Activated CD4-positive, alpha-beta T cell treated with anti-CD3 and anti-CD28 coated beads, Interleukin-2, Interleukin-4, amounts not matched to agents 100 ng/mL and 50 ng/mL, durations not matched to agents 16 hours and 8 hours (primary cell): ENCODE measurements at regions not wholly inside any gene's neighbourhood (a gene's known extent, or its start where the extent isn't known, plus 50 kb on each side); places are given as distances from the start of the nearest gene placed in this dataset.

Experiments used
- DNase-seq: peaks from one replicate; pipeline ENCODE4 v3.0.0-alpha.2; 2020; ENCODE audit warnings: low spot score

- no peak for DNase-seq
These were observed 50.6 kb upstream of the ZNF385D start for GRCh38 chr3:21801631-21802030.

- no peak for DNase-seq
These were observed 52.6 kb upstream of the ZNF385D start for GRCh38 chr3:21803604-21804003.

- no peak for DNase-seq
These were observed 53.3 kb upstream of the ZNF385D start for GRCh38 chr3:21804330-21804729.

GRCh38 chr3:21806733-21807132, 55.7 kb upstream of the ZNF385D start:
- no peak for DNase-seq

- no peak for DNase-seq
These were observed 74.7 kb upstream of the ZNF385D start for GRCh38 chr3:21825684-21826083.

GRCh38 chr3:21826416-21826815, 75.4 kb upstream of the ZNF385D start:
- no peak for DNase-seq

GRCh38 chr3:21830541-21830940, 79.5 kb upstream of the ZNF385D start:
- no peak for DNase-seq

- DNase-seq = no peak
These were observed 84.3 kb upstream of the ZNF385D start for GRCh38 chr3:21835264-21835663.

GRCh38 chr3:21836227-21836626, 85.2 kb upstream of the ZNF385D start:
- no peak for DNase-seq

- DNase-seq = no peak
These were observed 88.2 kb upstream of the ZNF385D start for GRCh38 chr3:21839176-21839575.

GRCh38 chr3:21839592-21839991, 88.6 kb upstream of the ZNF385D start:
- DNase-seq = no peak

GRCh38 chr3:21847005-21847404, 96.0 kb upstream of the ZNF385D start:
- no peak for DNase-seq

- DNase-seq = no peak
These were observed 108.4 kb upstream of the ZNF385D start for GRCh38 chr3:21859124-21860081.

GRCh38 chr3:21860082-21860475, 109.1 kb upstream of the ZNF385D start:
- no peak for DNase-seq

GRCh38 chr3:21860657-21861056, 109.6 kb upstream of the ZNF385D start:
- DNase-seq = no peak

GRCh38 chr3:21876782-21877181, 125.8 kb upstream of the ZNF385D start:
- no peak for DNase-seq

GRCh38 chr3:21877214-21877754, 126.3 kb upstream of the ZNF385D start:
- DNase-seq = no peak

GRCh38 chr3:21879184-21879886, 128.3 kb upstream of the ZNF385D start:
- DNase-seq = no peak

GRCh38 chr3:21888656-21889055, 137.6 kb upstream of the ZNF385D start:
- DNase-seq = no peak

GRCh38 chr3:21889166-21889565, 138.2 kb upstream of the ZNF385D start:
- no peak for DNase-seq

GRCh38 chr3:21892104-21892503, 141.1 kb upstream of the ZNF385D start:
- no peak for DNase-seq

- DNase-seq = no peak
These were observed 142.2 kb upstream of the ZNF385D start for GRCh38 chr3:21893242-21893641.
